ENCODE measurements at regions not wholly inside any gene's neighbourhood (a gene's known extent, or its start where the extent isn't known, plus 50 kb on each side); places are given as distances from the start of the nearest gene placed in this dataset.

DNA sequence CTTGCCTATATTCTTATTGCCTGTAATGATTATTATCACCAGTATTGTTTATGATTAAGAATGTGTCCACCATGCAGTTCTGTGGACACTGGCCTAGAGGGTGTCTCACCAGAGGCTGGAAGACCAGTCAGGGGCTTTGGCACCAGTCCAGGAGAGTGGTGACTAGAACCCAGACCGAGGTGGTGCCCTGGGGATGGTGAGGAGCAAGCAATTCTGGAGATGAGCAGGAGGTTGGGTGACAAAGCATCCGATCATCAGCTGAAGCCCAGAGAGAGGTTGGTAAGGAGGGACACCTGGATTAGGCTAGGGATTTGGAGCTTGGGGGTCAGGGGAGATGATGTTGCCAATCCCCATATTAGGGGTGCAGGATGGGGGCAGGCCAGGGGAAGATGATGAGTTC, 124.4 kb downstream of the EMX2 start:
- Histone ChIP-seq H3K36me3 (no peaks in the 10 kb centered on the region), H3K9me3 (no peaks in the 10 kb centered on the region), H3K4me1 (ENCODE audit: insufficient read depth) (no peaks in the 10 kb centered on the region), H3K4me3 (no peak overlapping the region), H3K27me3 (no peaks in the 10 kb centered on the region), H3K27ac (no peak overlapping the region)
- no peak for DNase-seq
- 82 to 91% (median 83%) methylated on average over 2 of the region's 2 CpGs for WGBS, 3 donors
- intact Hi-C loops (cut with DNase I), result no loop called here
- TF ChIP-seq, protein P1, sequence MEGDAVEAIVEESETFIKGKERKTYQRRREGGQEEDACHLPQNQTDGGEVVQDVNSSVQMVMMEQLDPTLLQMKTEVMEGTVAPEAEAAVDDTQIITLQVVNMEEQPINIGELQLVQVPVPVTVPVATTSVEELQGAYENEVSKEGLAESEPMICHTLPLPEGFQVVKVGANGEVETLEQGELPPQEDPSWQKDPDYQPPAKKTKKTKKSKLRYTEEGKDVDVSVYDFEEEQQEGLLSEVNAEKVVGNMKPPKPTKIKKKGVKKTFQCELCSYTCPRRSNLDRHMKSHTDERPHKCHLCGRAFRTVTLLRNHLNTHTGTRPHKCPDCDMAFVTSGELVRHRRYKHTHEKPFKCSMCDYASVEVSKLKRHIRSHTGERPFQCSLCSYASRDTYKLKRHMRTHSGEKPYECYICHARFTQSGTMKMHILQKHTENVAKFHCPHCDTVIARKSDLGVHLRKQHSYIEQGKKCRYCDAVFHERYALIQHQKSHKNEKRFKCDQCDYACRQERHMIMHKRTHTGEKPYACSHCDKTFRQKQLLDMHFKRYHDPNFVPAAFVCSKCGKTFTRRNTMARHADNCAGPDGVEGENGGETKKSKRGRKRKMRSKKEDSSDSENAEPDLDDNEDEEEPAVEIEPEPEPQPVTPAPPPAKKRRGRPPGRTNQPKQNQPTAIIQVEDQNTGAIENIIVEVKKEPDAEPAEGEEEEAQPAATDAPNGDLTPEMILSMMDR (IDR thresholded peaks at IDR 0.05), result no peak
- no peak for TF ChIP-seq EP300 (IDR thresholded peaks at IDR 0.05)

DNA sequence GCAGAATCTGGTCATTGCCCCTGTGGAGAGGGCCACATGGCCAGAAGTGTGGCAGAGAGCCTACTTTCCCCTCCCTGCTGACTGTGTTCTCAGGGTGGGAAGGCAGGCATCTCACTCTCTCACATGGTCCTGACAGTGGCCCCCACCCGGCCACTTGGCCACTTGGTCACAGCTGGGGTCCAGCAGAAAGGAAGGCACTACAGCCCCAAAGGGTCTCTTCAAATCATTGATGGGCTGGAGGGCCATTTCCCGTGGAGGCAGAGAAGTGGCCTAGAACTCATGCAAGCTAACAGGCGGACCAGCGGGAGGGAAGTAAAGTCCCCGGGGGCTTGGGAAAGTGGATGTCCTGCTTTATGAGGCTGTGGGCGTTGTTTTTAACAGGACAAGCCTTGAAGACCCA, 125.3 kb downstream of the EMX2 start:
- Histone ChIP-seq H3K4me3 (no peak overlapping the region), H3K4me1 (ENCODE audit: insufficient read depth) (no peaks in the 10 kb centered on the region), H3K36me3 (no peaks in the 10 kb centered on the region), H3K27ac (no peak overlapping the region), H3K9me3 (no peaks in the 10 kb centered on the region), H3K27me3 (no peaks in the 10 kb centered on the region)
- 88 to 98% (median 91%) methylated on average over 6 of the region's 6 CpGs for WGBS, 3 donors
- TF ChIP-seq, protein P1 (IDR thresholded peaks at IDR 0.05), result no peak
- TF ChIP-seq EP300 (IDR thresholded peaks at IDR 0.05) (no peak), POLR2A (IDR thresholded peaks at IDR 0.05) (no peak)
- no peak for DNase-seq
- intact Hi-C loops (cut with DNase I), result no loop called here

DNA sequence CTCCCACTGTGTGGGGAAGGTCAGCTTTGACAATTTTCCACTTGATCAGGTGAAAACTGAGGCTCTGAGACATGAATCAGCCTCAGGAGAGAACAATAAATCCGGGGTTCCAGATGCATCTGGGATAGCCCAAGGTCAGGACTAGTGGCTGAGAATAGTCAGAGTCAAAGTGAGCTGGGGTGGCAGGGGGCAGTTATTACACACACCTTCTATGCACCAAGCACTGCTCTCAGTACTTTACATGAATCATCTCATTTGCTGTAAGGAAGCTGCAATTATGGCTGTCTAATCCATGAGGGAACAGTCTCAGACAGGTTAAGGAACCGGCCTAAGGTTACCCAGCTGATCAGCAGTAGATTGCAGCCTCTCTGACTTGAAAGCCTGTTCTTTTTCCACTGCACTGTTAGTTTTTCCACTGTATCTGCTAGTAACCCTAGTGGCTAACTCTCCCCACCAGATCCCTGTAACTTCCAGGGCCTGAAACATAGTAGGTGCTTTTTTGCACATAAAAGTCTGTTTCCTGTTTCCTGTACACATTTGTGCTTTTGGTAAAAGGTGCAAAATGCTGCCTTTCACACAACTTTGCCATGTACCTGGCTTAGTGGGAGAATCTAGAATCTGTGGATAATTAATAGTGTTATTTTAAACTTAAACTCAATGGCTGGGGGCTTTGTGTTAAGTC, 125.9 kb downstream of the EMX2 start:
- no peak for DNase-seq
- 69 to 80% (median 73%) methylated on average over 2 of the region's 2 CpGs for WGBS, 3 donors

DNA sequence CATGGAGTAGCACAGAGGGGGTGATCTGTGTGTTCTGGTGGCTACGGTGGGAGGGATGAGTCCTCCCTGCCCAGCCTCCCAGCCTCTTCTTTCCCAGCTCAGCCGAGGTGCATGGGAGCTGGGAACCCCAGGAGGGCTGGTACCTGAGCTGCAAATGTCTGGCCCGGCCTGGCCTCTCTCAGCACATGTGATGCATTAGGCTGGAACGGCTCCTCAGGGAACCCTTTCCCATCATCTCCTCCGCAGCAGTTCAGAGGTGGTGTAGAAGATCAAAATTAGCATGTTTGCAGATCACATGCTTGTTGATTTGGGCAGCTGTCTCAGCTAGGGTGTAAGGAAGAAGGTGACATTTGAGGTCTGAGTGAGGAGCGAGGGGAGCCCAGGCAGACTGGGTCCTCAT, 126.6 kb downstream of the EMX2 start:
- WGBS, 3 donors, result 89 to 94% (median 92%) methylated on average over 6 of the region's 6 CpGs
- intact Hi-C loops (cut with DNase I), result no loop called here
- TF ChIP-seq POLR2A (IDR thresholded peaks at IDR 0.05) (no peak), EP300 (IDR thresholded peaks at IDR 0.05) (no peak)
- TF ChIP-seq, protein P1 (IDR thresholded peaks at IDR 0.05), result no peak

More for the DNA sequence above, 125.9 kb downstream of the EMX2 start:
- H3K4me1 ChIP-seq (ENCODE audit: insufficient read depth), result no peaks in the 10 kb centered on the region
- TF ChIP-seq, protein P1 (IDR thresholded peaks at IDR 0.05), result no peak
- TF ChIP-seq POLR2A (IDR thresholded peaks at IDR 0.05) (no peak), EP300 (IDR thresholded peaks at IDR 0.05) (no peak)
- H3K36me3 ChIP-seq, result no peaks in the 10 kb centered on the region
- intact Hi-C loops (cut with DNase I), result no loop called here
- no peak overlapping the region for H3K4me3 ChIP-seq
- H3K27me3 ChIP-seq, result no peaks in the 10 kb centered on the region
- no peaks in the 10 kb centered on the region for H3K9me3 ChIP-seq
- H3K27ac ChIP-seq, result no peak overlapping the region

More for the DNA sequence above, 126.6 kb downstream of the EMX2 start:
- Histone ChIP-seq H3K27me3 (no peaks in the 10 kb centered on the region), H3K4me3 (no peak overlapping the region), H3K36me3 (no peaks in the 10 kb centered on the region), H3K9me3 (no peaks in the 10 kb centered on the region), H3K27ac (no peak overlapping the region), H3K4me1 (ENCODE audit: insufficient read depth) (no peaks in the 10 kb centered on the region)
- DNase-seq, result no peak
